GM18519 (cell line): ENCODE measurements at regions not wholly inside any gene's neighbourhood (a gene's known extent, or its start where the extent isn't known, plus 50 kb on each side); places are given as distances from the start of the nearest gene placed in this dataset.

ENCODE experiments used
- ATAC-seq: cut with Tn5 transposase; IDR thresholded peaks from one replicate; pipeline ENCODE4 v1.9.1; 2021; ENCODE audit warnings: mild to moderate bottlenecking, moderate library complexity; ENCODE audit not compliant: unreplicated experiment, low FRiP score

GRCh38 chr3:23663661-23664186 is 142.0 kb upstream of the UBE2E1 start:
- ATAC-seq: no peak

GRCh38 chr3:23664459-23664858 is 141.3 kb upstream of the UBE2E1 start:
- ATAC-seq: no peak

GRCh38 chr3:23665741-23666140 is 140.0 kb upstream of the UBE2E1 start:
- no peak for ATAC-seq

- ATAC-seq: no peak
Measured at GRCh38 chr3:23666818-23667217, 138.9 kb upstream of the UBE2E1 start.

GRCh38 chr3:23667536-23668429 is 138.0 kb upstream of the UBE2E1 start:
- ATAC-seq: no peak

- no peak for ATAC-seq
Measured at GRCh38 chr3:23668430-23668904, 137.3 kb upstream of the UBE2E1 start.

GRCh38 chr3:23669541-23670255 is 136.1 kb upstream of the UBE2E1 start:
- no peak for ATAC-seq

GRCh38 chr3:23671851-23672589 is 133.7 kb upstream of the UBE2E1 start:
- ATAC-seq: no peak

- ATAC-seq: no peak
Measured at GRCh38 chr3:23672628-23673027, 133.1 kb upstream of the UBE2E1 start.

- ATAC-seq: no peak
Measured at GRCh38 chr3:23675010-23675409, 130.7 kb upstream of the UBE2E1 start.

GRCh38 chr3:23676093-23676492 is 129.7 kb upstream of the UBE2E1 start:
- ATAC-seq: no peak

GRCh38 chr3:23682646-23683045 is 123.1 kb upstream of the UBE2E1 start:
- ATAC-seq: no peak

GRCh38 chr3:23685541-23686258 is 120.1 kb upstream of the UBE2E1 start:
- no peak for ATAC-seq

GRCh38 chr3:23686519-23686918 is 119.2 kb upstream of the UBE2E1 start:
- ATAC-seq: no peak

- no peak for ATAC-seq
Measured at GRCh38 chr3:23691357-23691895, 114.3 kb upstream of the UBE2E1 start.

- no peak for ATAC-seq
Measured at GRCh38 chr3:23696842-23697241, 108.9 kb upstream of the UBE2E1 start.

- ATAC-seq: no peak
Measured at GRCh38 chr3:23697416-23697815, 108.3 kb upstream of the UBE2E1 start.

GRCh38 chr3:23698652-23699313 is 107.0 kb upstream of the UBE2E1 start:
- ATAC-seq: no peak

- no peak for ATAC-seq
Measured at GRCh38 chr3:23700616-23701015, 105.1 kb upstream of the UBE2E1 start.
